Activated CD8-positive, alpha-beta T cell treated with anti-CD3 and anti-CD28 coated beads for 36 hours (primary cell): ENCODE measurements at regions not wholly inside any gene's neighbourhood (a gene's known extent, or its start where the extent isn't known, plus 50 kb on each side); places are given as distances from the start of the nearest gene placed in this dataset.

ENCODE experiments used
- ATAC-seq: fragments of 200-7000 bp; cut with Tn5 transposase; one replicate; pipeline ENCODE4 v1.10.0; 2021; ENCODE audit warnings: mild to moderate bottlenecking, moderate library complexity
- CTCF ChIA-PET: fragments of 350-600 bp; sonication (Branson Sonifier 250); formaldehyde crosslinking; loops from one replicate; lab custom pipeline; 2021; ENCODE audit warnings: antibody characterized with exemption; lab: Charles Lee
- POLR2A ChIA-PET: fragments of 350-600 bp; sonication (Branson Sonifier 250); formaldehyde crosslinking; loops from one replicate; lab custom pipeline; 2021; ENCODE audit warnings: antibody characterized with exemption; lab: Charles Lee
- DNase-seq: peaks from one replicate; pipeline ENCODE4 v3.0.0-alpha.2; 2020
- H3K27ac Mint-ChIP-seq: one replicate; pipeline ENCODE4 v1.8.0; 2021; ENCODE audit warnings: mild to moderate bottlenecking, mixed read lengths
- H3K27me3 Mint-ChIP-seq: one replicate; pipeline ENCODE4 v1.8.0; 2021; ENCODE audit warnings: mixed read lengths
- H3K36me3 Mint-ChIP-seq: one replicate; pipeline ENCODE4 v1.8.0; 2021; ENCODE audit warnings: low read depth, mixed read lengths
- H3K4me1 Mint-ChIP-seq: one replicate; pipeline ENCODE4 v1.8.0; 2021; ENCODE audit warnings: low read depth, mixed read lengths
- H3K4me3 Mint-ChIP-seq: one replicate; pipeline ENCODE4 v1.8.0; 2021; ENCODE audit warnings: mild to moderate bottlenecking, moderate library complexity, mixed read lengths
- H3K9me3 Mint-ChIP-seq: one replicate; pipeline ENCODE4 v1.8.0; 2021; ENCODE audit warnings: mixed read lengths
- intact Hi-C: fragments of 100-400 bp; cut with micrococcal nuclease; formaldehyde crosslinking; loops from one replicate; pipeline ENCODE4 v1.10.0; 2022
- TF ChIP-seq, protein P1 (sequence below): fragments of 200-600 bp; IDR thresholded peaks from one replicate; pipeline ENCODE4 v1.8.0; 2022; ENCODE audit warnings: antibody characterized with exemption, mild to moderate bottlenecking

- no peaks in the 10 kb centered on the region for H3K27me3 Mint-ChIP-seq
- H3K27ac Mint-ChIP-seq = no peak overlapping the region
- TF ChIP-seq, protein P1, sequence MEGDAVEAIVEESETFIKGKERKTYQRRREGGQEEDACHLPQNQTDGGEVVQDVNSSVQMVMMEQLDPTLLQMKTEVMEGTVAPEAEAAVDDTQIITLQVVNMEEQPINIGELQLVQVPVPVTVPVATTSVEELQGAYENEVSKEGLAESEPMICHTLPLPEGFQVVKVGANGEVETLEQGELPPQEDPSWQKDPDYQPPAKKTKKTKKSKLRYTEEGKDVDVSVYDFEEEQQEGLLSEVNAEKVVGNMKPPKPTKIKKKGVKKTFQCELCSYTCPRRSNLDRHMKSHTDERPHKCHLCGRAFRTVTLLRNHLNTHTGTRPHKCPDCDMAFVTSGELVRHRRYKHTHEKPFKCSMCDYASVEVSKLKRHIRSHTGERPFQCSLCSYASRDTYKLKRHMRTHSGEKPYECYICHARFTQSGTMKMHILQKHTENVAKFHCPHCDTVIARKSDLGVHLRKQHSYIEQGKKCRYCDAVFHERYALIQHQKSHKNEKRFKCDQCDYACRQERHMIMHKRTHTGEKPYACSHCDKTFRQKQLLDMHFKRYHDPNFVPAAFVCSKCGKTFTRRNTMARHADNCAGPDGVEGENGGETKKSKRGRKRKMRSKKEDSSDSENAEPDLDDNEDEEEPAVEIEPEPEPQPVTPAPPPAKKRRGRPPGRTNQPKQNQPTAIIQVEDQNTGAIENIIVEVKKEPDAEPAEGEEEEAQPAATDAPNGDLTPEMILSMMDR = no peak
- no peaks in the 10 kb centered on the region for H3K36me3 Mint-ChIP-seq
- CTCF ChIA-PET = no interaction called here
- no peaks in the 10 kb centered on the region for H3K4me1 Mint-ChIP-seq
- intact Hi-C loops = no loop called here
- DNase-seq = no peak
- POLR2A ChIA-PET = no interaction called here
- ATAC-seq = no peak
- no peaks in the 10 kb centered on the region for H3K9me3 Mint-ChIP-seq
- no peak overlapping the region for H3K4me3 Mint-ChIP-seq
Measured at GRCh38 chrX:117010243-117010642, 547.5 kb upstream of the CT83 start.

GRCh38 chrX:117002981-117003380, 540.2 kb upstream of the CT83 start:
- Mint-ChIP-seq H3K9me3 (peaks cover 2% of the 10 kb centered on the region), H3K27me3 (no peaks in the 10 kb centered on the region), H3K4me1 (no peaks in the 10 kb centered on the region), H3K4me3 (no peak overlapping the region), H3K36me3 (no peaks in the 10 kb centered on the region), H3K27ac (no peak overlapping the region)
- CTCF ChIA-PET = no interaction called here
- intact Hi-C loops = no loop called here
- POLR2A ChIA-PET = no interaction called here
- DNase-seq (no peak), ATAC-seq (no peak)
- TF ChIP-seq, protein P1 = no peak

GRCh38 chrX:116975517-116975916, 512.7 kb upstream of the CT83 start:
- Mint-ChIP-seq H3K9me3 (no peaks in the 10 kb centered on the region), H3K36me3 (no peaks in the 10 kb centered on the region), H3K27ac (no peak overlapping the region), H3K4me3 (no peak overlapping the region), H3K4me1 (no peaks in the 10 kb centered on the region), H3K27me3 (no peaks in the 10 kb centered on the region)
- intact Hi-C loops = no loop called here
- DNase-seq (no peak), ATAC-seq (no peak)
- ChIA-PET POLR2A (no interaction called here), CTCF (no interaction called here)
- TF ChIP-seq, protein P1 = no peak

DNA sequence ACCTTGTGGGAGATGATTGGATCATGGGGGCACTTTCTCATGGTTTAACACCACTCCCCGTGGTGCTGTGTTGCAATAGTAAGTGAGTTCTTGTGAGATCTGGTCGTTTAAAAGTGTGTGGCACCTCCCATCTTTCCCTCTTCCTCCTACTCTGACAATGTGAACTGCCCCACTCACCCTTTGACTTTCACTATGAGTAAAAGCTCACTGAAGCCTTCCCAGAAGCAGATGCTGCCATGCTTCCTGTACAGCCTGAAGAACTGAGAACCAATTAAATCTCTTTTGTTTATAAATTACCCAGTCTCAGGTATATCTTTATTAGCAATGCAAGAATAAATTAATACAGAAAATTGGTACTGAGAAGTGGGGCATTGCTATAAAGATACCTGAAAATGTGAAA, 509.6 kb upstream of the CT83 start:
- H3K27me3 Mint-ChIP-seq = no peaks in the 10 kb centered on the region
- H3K9me3 Mint-ChIP-seq = no peaks in the 10 kb centered on the region
- CTCF ChIA-PET = no interaction called here
- ATAC-seq (no peak), DNase-seq (no peak)
- POLR2A ChIA-PET = no interaction called here
- no peak overlapping the region for H3K27ac Mint-ChIP-seq
- H3K36me3 Mint-ChIP-seq = no peaks in the 10 kb centered on the region
- no peak overlapping the region for H3K4me3 Mint-ChIP-seq
- no peaks in the 10 kb centered on the region for H3K4me1 Mint-ChIP-seq
- intact Hi-C loops = no loop called here
- TF ChIP-seq, protein P1 = no peak

GRCh38 chrX:116961872-116962582, 499.3 kb upstream of the CT83 start:
- no peaks in the 10 kb centered on the region for H3K4me1 Mint-ChIP-seq
- ChIA-PET CTCF (no interaction called here), POLR2A (no interaction called here)
- TF ChIP-seq, protein P1 = no peak
- DNase-seq (no peak), ATAC-seq (no peak)
- H3K4me3 Mint-ChIP-seq = no peak overlapping the region
- H3K27me3 Mint-ChIP-seq = no peaks in the 10 kb centered on the region
- H3K9me3 Mint-ChIP-seq = peaks cover 2% of the 10 kb centered on the region
- no peaks in the 10 kb centered on the region for H3K36me3 Mint-ChIP-seq
- intact Hi-C loops = no loop called here
- no peak overlapping the region for H3K27ac Mint-ChIP-seq
